Pancreas (tissue), 10 donors: ENCODE measurements at regions not wholly inside any gene's neighbourhood (a gene's known extent, or its start where the extent isn't known, plus 50 kb on each side); places are given as distances from the start of the nearest gene placed in this dataset.
A peak's percentile ranks its signal among the peaks of the same experiment; 100 is the strongest.

Source experiments
- ATAC-seq, 4 donors: fragments of 200-7000 bp; cut with Tn5 transposase; one replicate each; pipeline versions ENCODE4 v1.8.0 to v1.9.1; 2020; ENCODE audit warnings: mild to moderate bottlenecking in 4 of 4, moderate library complexity in 4 of 4
- DNase-seq, 6 donors: peaks; one replicate each; pipeline ENCODE4 v3.0.0-alpha.2; 2020
- FAIRE-seq: peaks from 2 replicates; lab custom pipeline; 2012; peaks lifted over from hg19 to GRCh38; lab: Jason Lieb, UNC
- H3K27ac ChIP-seq, 4 donors: fragments of 200-600 bp; sonication (generic); 1 replicate in 3 of 4; 2 replicates in 1 of 4; pipeline versions ENCODE4 v1.5.0 to v1.8.0; 2020
- H3K27me3 ChIP-seq, 4 donors: fragments of 200-600 bp; one replicate each; pipeline ENCODE4 v1.8.0; 2021
- H3K36me3 ChIP-seq, 3 donors: fragments of 200-600 bp; sonication (generic) in 1 of 3; one replicate each; pipeline versions ENCODE4 v1.5.0 to v1.8.0; 2020 to 2021
- H3K4me1 ChIP-seq, 3 donors: fragments of 200-600 bp; one replicate each; pipeline ENCODE4 v1.8.0; 2021
- H3K4me3 ChIP-seq, 4 donors: fragments of 200-600 bp; sonication (generic) in 2 of 4; one replicate each; pipeline versions ENCODE4 v1.5.0 to v1.8.0; 2020 to 2021
- H3K9me3 ChIP-seq, 4 donors: fragments of 200-600 bp; one replicate each; pipeline ENCODE4 v1.8.0; 2021
- WGBS, 2 donors: extraction: QIAGEN DNeasy Blood & Tissue Kit; methylation state at CpG; one replicate each; pipeline ENCODE4 v1.1.7; 2013; 5-methylcytosine and 5-hydroxymethylcytosine counted together
- intact Hi-C, 3 donors: fragments of 100-400 bp; cut with DNase I; formaldehyde crosslinking; loops; one replicate each; pipeline versions ENCODE4 v1.11.1 to v1.14.2; 2022
- TF ChIP-seq, protein P1 (sequence below), 4 donors: fragments of 200-600 bp; sonication (generic) in 3 of 4; IDR thresholded peaks; one replicate each; pipeline versions ENCODE4 v1.5.0 to v1.8.0; 2021; ENCODE audit warnings: antibody characterized with exemption in 4 of 4
- donor health status: healthy with polysubstance abuse.
- donor health status: DM: no; HTN: no; CAD: no; lungs with moderate emphysema.
- donor health status: DM: no; HTN: no; CAD: no.
- donor health status: control.
- donor health status: control.
- donor health status: Bipolar disorder and iron deficiency.
- donor health status: DM: yes; HTN: yes; CAD: no.
- donor health status: DM: no; HTN: no; CAD: no.
- donor health status: DM: no; HTN: no; CAD: no.
- donor health status: DM: yes; HTN: yes; CAD: no.

- H3K27ac ChIP-seq, result peak overlapping the region; percentile 44 to 81 (median 78)
- intact Hi-C loops, result no loop called here
- FAIRE-seq (no peak), ATAC-seq (peak; percentile 94 to 96 (median 94)), DNase-seq (peak in 4 of 6 donors; percentile 53 to 72 (median 60))
- TF ChIP-seq, protein P1, sequence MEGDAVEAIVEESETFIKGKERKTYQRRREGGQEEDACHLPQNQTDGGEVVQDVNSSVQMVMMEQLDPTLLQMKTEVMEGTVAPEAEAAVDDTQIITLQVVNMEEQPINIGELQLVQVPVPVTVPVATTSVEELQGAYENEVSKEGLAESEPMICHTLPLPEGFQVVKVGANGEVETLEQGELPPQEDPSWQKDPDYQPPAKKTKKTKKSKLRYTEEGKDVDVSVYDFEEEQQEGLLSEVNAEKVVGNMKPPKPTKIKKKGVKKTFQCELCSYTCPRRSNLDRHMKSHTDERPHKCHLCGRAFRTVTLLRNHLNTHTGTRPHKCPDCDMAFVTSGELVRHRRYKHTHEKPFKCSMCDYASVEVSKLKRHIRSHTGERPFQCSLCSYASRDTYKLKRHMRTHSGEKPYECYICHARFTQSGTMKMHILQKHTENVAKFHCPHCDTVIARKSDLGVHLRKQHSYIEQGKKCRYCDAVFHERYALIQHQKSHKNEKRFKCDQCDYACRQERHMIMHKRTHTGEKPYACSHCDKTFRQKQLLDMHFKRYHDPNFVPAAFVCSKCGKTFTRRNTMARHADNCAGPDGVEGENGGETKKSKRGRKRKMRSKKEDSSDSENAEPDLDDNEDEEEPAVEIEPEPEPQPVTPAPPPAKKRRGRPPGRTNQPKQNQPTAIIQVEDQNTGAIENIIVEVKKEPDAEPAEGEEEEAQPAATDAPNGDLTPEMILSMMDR (IDR thresholded peaks at IDR 0.05), result no peak
- peaks cover 3 to 14% (median 12%) of the 10 kb centered on the region in 3 donors for H3K4me1 ChIP-seq
- H3K9me3 ChIP-seq, result no peaks in the 10 kb centered on the region
- WGBS, 2 donors, result 9 to 16% methylated on average over 3 of the region's 3 CpGs
- H3K36me3 ChIP-seq, result no peaks in the 10 kb centered on the region
- H3K4me3 ChIP-seq, result no peak overlapping the region
- no peaks in the 10 kb centered on the region for H3K27me3 ChIP-seq
Measured at GRCh38 chr6:25006565-25007001, 70.8 kb upstream of the RIPOR2 start.

DNA sequence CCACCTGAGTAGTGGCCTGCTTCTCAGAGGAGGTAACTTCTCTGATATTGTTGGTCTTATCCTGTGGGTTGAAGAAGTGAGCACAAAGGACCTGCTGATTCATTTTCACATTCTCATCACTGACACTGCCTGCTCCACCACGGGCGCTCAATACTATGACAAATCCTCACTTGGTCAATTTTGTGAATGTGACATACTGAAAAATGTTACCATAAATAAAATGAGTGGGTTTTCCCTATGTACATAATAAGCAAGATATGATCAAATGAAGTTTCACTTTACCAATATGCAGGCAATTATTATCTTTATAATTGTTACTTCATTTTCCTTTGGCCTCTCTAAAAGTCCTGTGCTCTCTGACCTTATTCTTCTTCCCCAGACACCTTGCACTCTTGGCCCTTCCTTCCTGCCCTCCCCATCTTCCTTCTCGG, 71.5 kb upstream of the RIPOR2 start:
- H3K9me3 ChIP-seq, result no peaks in the 10 kb centered on the region
- TF ChIP-seq, protein P1 (IDR thresholded peaks at IDR 0.05), result no peak
- intact Hi-C loops, result no loop called here
- no peak for DNase-seq
- no peaks in the 10 kb centered on the region for H3K27me3 ChIP-seq
- 84 to 85% methylated on average over 3 of the region's 3 CpGs for WGBS, 2 donors
- peak overlapping the region; percentile 44 to 81 (median 78) for H3K27ac ChIP-seq
- H3K36me3 ChIP-seq, result no peaks in the 10 kb centered on the region
- no peak overlapping the region for H3K4me3 ChIP-seq
- FAIRE-seq, result no peak
- peaks cover 3 to 14% (median 12%) of the 10 kb centered on the region in 3 donors for H3K4me1 ChIP-seq
- peak in 2 of 4 donors; percentile 9 to 14 for ATAC-seq

GRCh38 chr6:25008707-25009392, 73.1 kb upstream of the RIPOR2 start:
- no peaks in the 10 kb centered on the region for H3K9me3 ChIP-seq
- intact Hi-C loops, result no loop called here
- FAIRE-seq (no peak), DNase-seq (no peak), ATAC-seq (no peak)
- TF ChIP-seq, protein P1 (IDR thresholded peaks at IDR 0.05), result no peak
- peaks cover 3 to 14% (median 12%) of the 10 kb centered on the region in 3 donors for H3K4me1 ChIP-seq
- H3K4me3 ChIP-seq, result no peak overlapping the region
- WGBS, 2 donors, result 87 to 90% methylated on average over 4 of the region's 4 CpGs
- H3K27me3 ChIP-seq, result no peaks in the 10 kb centered on the region
- no peaks in the 10 kb centered on the region for H3K36me3 ChIP-seq
- H3K27ac ChIP-seq, result no peak overlapping the region

GRCh38 chr6:25009393-25009710, 73.6 kb upstream of the RIPOR2 start:
- DNase-seq, result no peak
- no peaks in the 10 kb centered on the region for H3K9me3 ChIP-seq
- TF ChIP-seq, protein P1 (IDR thresholded peaks at IDR 0.05), result no peak
- no peak for FAIRE-seq
- no peak overlapping the region for H3K27ac ChIP-seq
- WGBS, 2 donors, result 90 to 92% methylated on average over 6 of the region's 6 CpGs
- intact Hi-C loops, result no loop called here
- no peak overlapping the region for H3K4me3 ChIP-seq
- H3K36me3 ChIP-seq, result no peaks in the 10 kb centered on the region
- H3K27me3 ChIP-seq, result no peaks in the 10 kb centered on the region
- ATAC-seq, result no peak
- peaks cover 3 to 14% (median 12%) of the 10 kb centered on the region in 3 donors for H3K4me1 ChIP-seq

DNA sequence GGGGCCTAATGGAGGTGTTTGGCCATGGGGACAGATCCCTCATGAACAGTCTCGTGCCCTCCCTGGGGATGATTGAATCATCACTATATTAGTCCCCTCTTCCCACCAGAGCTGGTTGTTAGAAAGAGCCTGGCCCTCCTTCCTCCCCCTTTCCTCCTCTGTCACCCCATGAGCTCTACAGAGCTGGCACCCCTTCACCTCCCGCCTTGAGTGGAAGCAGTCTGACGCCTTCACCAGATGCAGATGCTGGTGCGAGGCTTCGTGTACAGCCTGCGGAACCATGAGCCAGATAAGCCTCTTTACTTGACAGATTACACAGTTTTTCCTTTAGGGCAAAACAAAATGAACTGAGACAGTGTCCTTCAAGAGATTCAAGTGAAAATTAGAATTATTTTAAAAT, 74.4 kb upstream of the RIPOR2 start:
- TF ChIP-seq, protein P1 (IDR thresholded peaks at IDR 0.05), result no peak

More for the DNA sequence above, 74.4 kb upstream of the RIPOR2 start:
- intact Hi-C loops, result loop anchor here in 1 of 3 donors (10.0 kb wide), 1 partner anchor 155 kb away; no protein-coding TSS in a partner anchor
- Histone ChIP-seq H3K4me3 (no peak overlapping the region), H3K36me3 (no peaks in the 10 kb centered on the region), H3K4me1 (peaks cover 3 to 14% (median 12%) of the 10 kb centered on the region in 3 donors), H3K27me3 (no peaks in the 10 kb centered on the region), H3K9me3 (no peaks in the 10 kb centered on the region), H3K27ac (no peak overlapping the region)
- ATAC-seq, result no peak
- no peak for DNase-seq
- no peak for FAIRE-seq
- WGBS, 2 donors, result 91 to 92% methylated on average over 6 of the region's 6 CpGs
